Fibroblast of pulmonary artery (primary cell): ENCODE measurements at regions not wholly inside any gene's neighbourhood (a gene's known extent, or its start where the extent isn't known, plus 50 kb on each side); places are given as distances from the start of the nearest gene placed in this dataset.

Experiments used
- DNase-seq: peaks from one replicate; pipeline ENCODE4 v3.0.0-alpha.2; 2010; ENCODE audit warnings: low read depth
- H3K4me3 ChIP-seq: replicated peaks from 2 replicates; pipeline ENCODE4 v1.5.1; 2011; ENCODE audit warnings: low read depth, mild to moderate bottlenecking, control low read depth, low read length, moderate library complexity
- CTCF ChIP-seq: IDR thresholded peaks from 2 replicates; pipeline ENCODE4 v1.5.1; 2011; ENCODE audit warnings: mild to moderate bottlenecking, control low read depth, low read length, inconsistent platforms; ENCODE audit errors: missing control alignments

DNA sequence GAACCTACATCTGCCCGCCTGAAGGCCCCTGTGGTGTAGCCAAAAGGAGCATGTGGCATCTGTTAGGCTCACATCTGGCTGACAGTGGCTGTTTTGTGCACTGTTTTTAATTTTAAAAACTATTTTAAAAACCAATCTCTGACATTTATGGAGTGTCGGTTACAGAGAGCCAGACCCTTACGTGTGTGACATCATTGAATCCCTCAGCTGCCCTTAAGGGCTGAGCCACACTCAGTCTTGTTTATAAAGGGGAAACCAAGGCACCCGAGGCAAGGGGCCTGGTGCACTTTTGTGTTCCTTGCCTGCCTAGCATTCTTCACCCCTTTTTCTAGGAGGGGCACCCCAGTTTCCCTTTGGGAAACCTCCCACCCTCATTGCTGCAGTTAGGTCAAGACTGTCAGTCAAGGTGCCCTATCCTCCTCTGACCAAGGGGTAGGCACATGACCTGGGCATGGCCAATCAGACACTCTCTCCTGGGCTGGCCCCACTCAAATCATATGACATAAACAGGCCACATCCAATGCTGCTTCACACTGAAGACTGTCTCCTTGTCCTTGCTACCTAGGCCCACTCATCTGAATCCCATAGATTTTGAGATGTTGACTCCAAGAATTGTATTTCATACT lies 105.3 kb downstream of the LSM3 start:
- TF ChIP-seq CTCF, result no peak
- no peak for DNase-seq
- H3K4me3 ChIP-seq, result no peak overlapping the region

- no peak for TF ChIP-seq CTCF
- no peak overlapping the region for H3K4me3 ChIP-seq
- DNase-seq, result no peak
These were observed 106.3 kb downstream of the LSM3 start for GRCh38 chr3:14284694-14285547.

- no peak for TF ChIP-seq CTCF
- no peak overlapping the region for H3K4me3 ChIP-seq
- DNase-seq, result no peak
These were observed 106.9 kb downstream of the LSM3 start for GRCh38 chr3:14285548-14285925.

DNA sequence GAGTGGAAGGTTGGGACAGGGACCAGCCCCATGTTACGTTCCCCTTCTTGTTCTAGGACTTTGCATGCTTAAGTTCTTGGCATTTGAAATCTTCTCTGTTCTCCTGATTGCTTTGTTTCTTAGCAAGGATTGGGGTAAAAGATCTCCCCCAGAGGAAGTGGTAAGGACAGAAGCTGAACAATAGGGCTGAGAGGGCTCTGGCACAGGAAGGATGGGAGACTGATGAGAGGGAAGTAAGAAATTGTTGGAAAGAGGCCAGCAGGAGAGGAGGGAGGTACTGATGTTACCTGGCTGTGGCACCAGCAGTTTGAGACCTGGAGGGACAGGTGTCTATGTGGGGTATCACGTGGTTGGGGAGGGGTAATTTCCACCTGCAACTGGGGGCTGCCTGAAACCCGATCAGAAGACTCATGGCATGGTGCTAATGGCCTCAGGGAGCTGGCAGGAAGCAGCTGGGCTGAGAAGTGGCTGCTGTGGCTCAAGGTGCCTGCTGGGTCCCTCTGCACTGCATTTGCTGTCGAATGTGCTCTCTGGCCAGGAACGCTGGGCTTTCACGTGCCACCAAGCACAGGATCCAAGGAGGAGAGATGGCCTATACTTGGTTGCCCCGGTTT lies 108.4 kb downstream of the LSM3 start:
- no peak overlapping the region for H3K4me3 ChIP-seq
- no peak for DNase-seq
- TF ChIP-seq CTCF, result no peak

- DNase-seq, result no peak
- no peak overlapping the region for H3K4me3 ChIP-seq
- no peak for TF ChIP-seq CTCF
These were observed 109.7 kb downstream of the LSM3 start for GRCh38 chr3:14288177-14288788.

- TF ChIP-seq CTCF, result no peak
- H3K4me3 ChIP-seq, result no peak overlapping the region
- DNase-seq, result no peak
These were observed 110.3 kb downstream of the LSM3 start for GRCh38 chr3:14288833-14289451.
